ENCODE measurements at regions not wholly inside any gene's neighbourhood (a gene's known extent, or its start where the extent isn't known, plus 50 kb on each side); places are given as distances from the start of the nearest gene placed in this dataset.
"Not testable (repeated sequence)": the region's sequence is repeated elsewhere in the genome, so short reads cannot be mapped to it uniquely, and the experiment has no call there.

DNA sequence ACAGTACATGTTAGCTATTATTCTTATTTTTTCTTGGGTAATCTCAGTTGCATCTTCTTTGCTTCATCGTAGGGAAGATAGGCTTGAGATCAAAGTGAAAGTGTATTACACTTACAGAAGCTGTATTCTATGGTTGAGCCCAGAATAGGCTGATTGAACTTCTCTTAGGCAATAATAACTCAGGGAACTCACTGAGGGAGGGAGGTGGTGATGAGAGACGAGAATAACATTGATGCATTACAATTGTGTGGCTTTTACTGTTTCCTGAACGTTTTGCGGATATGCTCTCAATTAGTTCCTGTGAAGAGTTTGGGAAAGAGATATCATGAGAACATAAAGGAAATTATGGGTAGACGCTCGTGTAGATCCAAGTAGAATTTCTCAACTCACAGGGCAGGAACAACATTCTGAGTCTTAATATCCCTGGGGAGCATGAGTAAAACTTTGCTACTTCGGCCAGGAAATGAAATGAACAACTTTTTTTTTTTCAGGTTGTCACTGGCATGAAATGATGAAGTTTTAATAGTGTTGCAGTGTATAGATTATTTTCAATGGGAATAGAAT lies 302.2 kb downstream of the TUSC7 start:
- no peak for DNase-seq

- DNase-seq = no peak
Measured at GRCh38 chr3:117016378-117016777, 306.8 kb downstream of the TUSC7 start.

GRCh38 chr3:117017135-117017894 lies 307.7 kb downstream of the TUSC7 start:
- no peak for DNase-seq

- no peak for DNase-seq
Measured at GRCh38 chr3:117018655-117019054, 309.1 kb downstream of the TUSC7 start.

GRCh38 chr3:117019082-117019713 lies 309.6 kb downstream of the TUSC7 start:
- DNase-seq = peak; percentile 57

DNA sequence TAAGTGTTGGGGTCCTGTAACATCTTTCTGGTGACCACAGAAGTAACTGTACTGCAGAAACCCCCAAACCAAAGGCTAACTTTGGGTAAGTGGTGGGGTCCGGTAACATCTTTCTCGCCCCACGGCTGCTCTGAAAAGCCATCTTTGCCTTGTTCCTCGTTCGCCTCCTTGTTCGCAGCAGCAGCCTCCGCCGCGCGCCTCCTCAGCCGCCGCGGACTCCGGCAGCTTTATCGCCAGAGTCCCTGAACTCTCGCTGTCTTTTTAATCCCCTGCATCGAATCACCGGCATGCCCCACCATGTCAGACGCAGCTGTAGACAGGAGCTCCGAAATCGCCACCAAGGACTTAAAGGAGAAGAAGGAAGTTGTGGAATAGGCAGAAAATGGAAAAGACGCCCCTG lies 316.8 kb downstream of the TUSC7 start:
- DNase-seq = no peak

- DNase-seq = no peak
Measured at GRCh38 chr3:117035745-117036144, 326.2 kb downstream of the TUSC7 start.

GRCh38 chr3:117036259-117036799 lies 326.8 kb downstream of the TUSC7 start:
- no peak for DNase-seq

GRCh38 chr3:117045143-117045542 lies 335.6 kb downstream of the TUSC7 start:
- DNase-seq = no peak

DNA sequence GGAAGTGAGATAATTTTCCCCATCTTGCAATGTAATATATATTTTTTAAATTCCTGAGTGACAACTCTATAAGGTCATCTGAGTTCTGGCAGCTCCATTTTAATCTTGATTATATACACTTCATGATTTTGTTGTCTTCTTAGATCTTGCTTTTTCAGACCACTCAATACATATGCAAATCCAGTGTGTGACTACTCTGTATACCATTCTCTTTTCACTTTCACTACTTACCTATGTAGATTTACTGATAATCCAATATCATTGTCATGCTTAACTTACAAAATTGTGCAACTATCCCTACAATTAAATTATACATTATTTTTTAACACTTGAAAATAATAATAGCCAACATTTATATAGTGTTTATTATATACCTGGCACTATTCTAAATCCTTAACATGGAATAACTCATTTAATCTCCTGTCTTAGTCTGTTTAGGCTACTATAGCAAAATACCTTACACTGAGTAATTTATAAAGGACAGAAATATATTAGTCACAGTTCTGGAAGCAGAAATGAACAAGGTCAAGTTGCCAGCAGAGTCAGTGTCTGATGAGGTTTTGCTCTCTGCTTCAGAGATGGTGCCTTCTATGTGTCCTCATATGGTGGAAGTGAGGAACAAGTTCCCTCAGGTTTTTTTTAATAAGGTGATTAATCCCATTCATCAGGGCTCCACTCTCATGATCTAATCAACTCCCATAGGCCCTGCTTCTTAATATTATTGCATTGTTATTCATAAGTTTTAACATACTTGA lies 338.5 kb downstream of the TUSC7 start:
- no peak for DNase-seq

DNA sequence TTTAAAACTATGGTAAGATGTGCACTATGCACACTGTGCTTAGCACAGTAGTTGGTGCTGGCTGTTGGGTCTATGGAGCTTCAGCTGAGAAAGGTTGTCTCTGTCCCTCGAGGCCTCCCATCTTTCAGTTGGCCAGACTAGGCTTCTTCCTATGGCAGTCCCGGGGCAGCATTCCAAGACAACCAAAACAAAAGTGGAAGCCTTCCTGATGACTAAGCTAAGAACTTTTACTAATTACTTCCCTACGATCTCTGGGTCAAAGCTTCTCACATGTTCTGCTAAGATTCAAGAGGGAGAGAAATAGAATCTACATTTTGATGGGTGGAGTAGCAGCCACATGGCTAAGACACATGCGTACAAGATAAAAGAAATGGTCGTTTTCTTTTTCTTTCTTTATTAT lies 342.8 kb downstream of the TUSC7 start:
- DNase-seq = no peak

DNA sequence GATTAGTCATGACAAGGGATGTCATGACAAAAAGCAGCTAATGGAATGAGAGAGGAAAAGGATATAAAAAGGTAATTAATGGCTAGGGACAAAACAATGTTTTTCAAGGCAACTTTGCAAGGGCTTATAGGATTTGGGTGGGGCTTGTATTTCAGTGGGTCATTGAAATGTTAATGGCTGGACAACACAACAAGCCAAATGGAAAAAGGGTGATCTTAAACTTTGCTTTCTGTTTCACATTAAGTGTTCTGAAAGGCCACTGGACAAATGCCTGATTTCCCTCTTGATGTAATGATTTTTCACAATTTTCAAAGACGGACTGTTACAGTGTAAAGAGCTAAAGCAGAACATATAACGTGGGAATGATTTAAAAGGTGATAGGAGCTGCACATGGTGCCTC lies 345.0 kb downstream of the TUSC7 start:
- DNase-seq = no peak

- DNase-seq = not testable (repeated sequence)
Measured at GRCh38 chr3:117056946-117057345, 347.4 kb downstream of the TUSC7 start.

- DNase-seq = peak; percentile 13
Measured at GRCh38 chr3:117059067-117059955, 349.7 kb downstream of the TUSC7 start.

DNA sequence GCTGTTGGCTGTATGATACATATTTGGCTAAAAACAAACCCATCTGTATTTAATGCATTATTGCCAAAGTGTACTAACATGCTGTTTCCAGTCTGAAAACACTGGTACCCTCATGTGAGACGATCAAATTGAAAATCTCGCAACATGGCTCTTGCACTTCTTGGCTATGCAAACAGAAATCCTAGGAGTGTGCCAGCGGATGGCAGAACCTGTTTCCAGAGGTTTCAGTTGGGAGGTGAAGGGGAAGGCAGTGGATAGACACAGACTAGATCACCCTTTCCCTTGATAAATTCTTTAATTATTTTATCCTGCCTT lies 350.3 kb downstream of the TUSC7 start:
- DNase-seq = no peak

GRCh38 chr3:117063930-117064329 lies 354.4 kb downstream of the TUSC7 start:
- DNase-seq = no peak

DNA sequence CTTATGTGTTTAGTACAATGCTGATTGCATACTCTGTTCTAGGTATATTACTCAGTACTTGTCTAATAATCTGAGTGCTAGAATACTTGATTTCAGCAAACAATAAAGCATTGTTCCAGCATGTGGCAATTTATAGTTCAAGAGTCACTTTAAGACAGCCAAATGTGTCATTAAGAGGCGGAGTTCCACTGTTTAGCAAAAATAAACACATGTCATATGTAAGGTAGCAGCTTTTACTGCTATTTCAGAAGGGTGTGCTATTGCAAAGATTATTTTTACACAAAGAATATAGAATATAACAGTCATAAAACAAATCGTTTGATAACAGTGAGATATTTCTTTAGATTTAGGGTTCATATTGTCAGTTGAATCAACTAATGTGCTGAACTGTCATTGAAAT lies 358.7 kb downstream of the TUSC7 start:
- DNase-seq = no peak

DNA sequence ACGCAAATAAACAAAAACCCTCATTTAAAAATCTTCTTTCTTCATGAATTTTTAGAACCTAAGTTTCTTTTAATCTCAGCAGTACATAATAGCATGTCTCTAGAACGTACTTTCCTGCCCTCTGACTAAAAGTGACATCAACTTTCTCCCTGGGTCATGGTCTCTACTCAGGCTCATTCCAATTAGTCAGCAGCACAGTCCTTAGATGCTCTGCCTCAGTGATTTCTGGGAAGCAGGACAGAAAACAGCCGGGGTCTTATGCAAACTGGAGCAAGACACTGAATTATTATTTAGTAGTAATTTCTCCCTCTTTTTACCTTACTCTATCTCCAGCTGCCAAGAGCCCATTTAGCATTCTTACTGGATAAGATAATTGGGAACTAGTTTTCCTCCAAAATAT lies 365.2 kb downstream of the TUSC7 start:
- DNase-seq = no peak

DNA sequence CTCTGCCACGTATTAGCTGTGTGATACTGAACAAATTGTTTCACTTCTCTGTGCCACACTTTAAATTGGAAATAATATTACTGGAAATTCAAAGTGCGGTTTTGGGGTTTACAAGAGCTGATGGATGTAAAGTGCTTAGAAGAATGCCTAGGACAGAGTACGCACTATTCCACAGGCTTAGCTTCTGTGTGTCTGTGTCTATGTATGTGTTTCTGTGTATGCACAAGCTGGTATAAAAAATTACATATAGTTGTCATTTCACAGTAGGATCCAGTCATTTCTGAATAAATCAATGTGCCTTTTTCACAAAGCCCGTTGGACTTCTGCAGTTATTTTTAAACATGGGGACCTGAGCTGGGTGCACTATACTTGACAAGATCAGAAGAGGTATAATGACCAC lies 370.4 kb downstream of the TUSC7 start:
- no peak for DNase-seq

DNA sequence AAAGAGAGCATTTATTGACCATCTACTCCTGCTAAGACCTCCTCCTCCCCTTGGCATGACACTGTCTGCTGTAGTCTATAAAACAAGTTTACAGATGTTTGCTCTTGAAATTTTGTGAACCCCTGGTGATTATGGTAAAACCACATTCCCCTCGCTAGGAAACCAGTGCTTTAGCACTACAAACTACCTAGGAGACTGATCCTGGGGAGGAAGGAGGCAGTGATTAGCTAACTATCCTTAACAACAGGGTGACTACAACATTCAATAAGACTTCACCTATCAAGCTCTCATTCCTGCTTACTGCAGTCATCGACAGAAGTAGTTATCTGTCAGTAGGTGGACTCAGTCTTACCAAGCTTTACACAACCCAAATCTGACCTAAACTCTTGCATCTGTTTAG lies 371.3 kb downstream of the TUSC7 start:
- no peak for DNase-seq

- no peak for DNase-seq
Measured at GRCh38 chr3:117084277-117084676, 374.7 kb downstream of the TUSC7 start.

DNA sequence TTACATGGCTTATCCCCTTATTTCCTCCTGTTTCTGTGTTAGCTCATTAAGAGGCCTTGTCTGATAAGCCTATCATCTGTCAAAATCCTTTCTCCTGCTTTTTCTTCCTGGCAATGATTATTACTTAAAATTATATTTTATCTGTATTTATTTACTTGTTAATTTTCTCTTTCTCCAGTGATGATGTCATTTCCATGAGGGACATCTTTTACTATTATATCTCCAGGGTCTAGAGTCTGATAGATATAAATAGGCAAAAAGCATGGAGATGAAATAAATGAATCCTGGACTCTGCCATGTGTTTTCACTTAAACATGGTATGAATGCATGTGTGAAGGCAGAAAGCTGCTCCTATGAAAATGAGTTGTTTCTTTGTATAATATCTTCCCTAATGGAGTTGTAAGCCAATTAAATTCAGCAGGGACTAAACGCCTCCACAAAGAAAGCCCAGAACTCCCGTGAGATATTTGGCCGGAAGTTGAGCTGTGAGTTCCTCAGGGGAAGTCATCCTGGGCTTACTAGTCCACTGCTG lies 375.2 kb downstream of the TUSC7 start:
- DNase-seq = no peak

Measured in DMS79 (cell line).